Mesendoderm (in vitro differentiated cells): ENCODE measurements at regions not wholly inside any gene's neighbourhood (a gene's known extent, or its start where the extent isn't known, plus 50 kb on each side); places are given as distances from the start of the nearest gene placed in this dataset.

Source experiments
- DNase-seq: peaks from one replicate; pipeline ENCODE4 v3.0.0; 2013
- H2AK5ac ChIP-seq: 2 replicates; pipeline ENCODE4 v1.6.1; 2013; ENCODE audit warnings: low read length, inconsistent platforms
- H2BK120ac ChIP-seq: 2 replicates; pipeline ENCODE4 v1.6.1; 2013; ENCODE audit warnings: low read depth, mild to moderate bottlenecking, low read length, moderate library complexity, mixed read lengths
- H2BK15ac ChIP-seq: replicated peaks from 2 replicates; pipeline ENCODE4 v1.6.1; 2013; ENCODE audit warnings: low read depth, mild to moderate bottlenecking, moderate library complexity
- H2BK5ac ChIP-seq: 2 replicates; pipeline ENCODE4 v1.6.1; 2013; ENCODE audit warnings: low read length, inconsistent platforms
- H3K18ac ChIP-seq: 2 replicates; pipeline ENCODE4 v1.6.1; 2013; ENCODE audit warnings: mild to moderate bottlenecking, low read length, mixed read lengths
- H3K23ac ChIP-seq: one replicate; pipeline ENCODE4 v1.6.1; 2013; ENCODE audit warnings: low read length
- H3K27ac ChIP-seq: 2 replicates; pipeline ENCODE4 v1.5.1; 2013; ENCODE audit warnings: low read depth, mild to moderate bottlenecking, inconsistent platforms, low read length, moderate library complexity
- H3K27me3 ChIP-seq: 2 replicates; pipeline ENCODE4 v1.6.1; 2013; ENCODE audit warnings: low read length, control low read depth, mild to moderate bottlenecking, inconsistent platforms; ENCODE audit not compliant: insufficient read depth, poor library complexity
- H3K36me3 ChIP-seq: 2 replicates; pipeline ENCODE4 v1.6.1; 2013; ENCODE audit warnings: low read length, inconsistent platforms; ENCODE audit not compliant: control insufficient read depth, insufficient read depth
- H3K4ac ChIP-seq: one replicate; pipeline ENCODE4 v1.6.1; 2013; ENCODE audit warnings: low read depth, mild to moderate bottlenecking, low read length, moderate library complexity
- H3K4me1 ChIP-seq: 2 replicates; pipeline ENCODE4 v1.6.1; 2013; ENCODE audit warnings: low read depth, low read length, inconsistent platforms; ENCODE audit not compliant: control insufficient read depth
- H3K4me2 ChIP-seq: 2 replicates; pipeline ENCODE4 v1.6.1; 2013; ENCODE audit warnings: low read length
- H3K4me3 ChIP-seq: 2 replicates; pipeline ENCODE4 v1.5.1; 2013; ENCODE audit warnings: mild to moderate bottlenecking, low read length
- H3K56ac ChIP-seq: one replicate; pipeline ENCODE4 v1.6.1; 2013; ENCODE audit warnings: low read length
- H3K79me1 ChIP-seq: 2 replicates; pipeline ENCODE4 v1.6.1; 2013; ENCODE audit warnings: low read length, inconsistent platforms
- H3K79me2 ChIP-seq: 2 replicates; pipeline ENCODE4 v1.6.1; 2013; ENCODE audit warnings: mild to moderate bottlenecking, low read length; ENCODE audit not compliant: control insufficient read depth, insufficient read depth
- H3K9ac ChIP-seq: 2 replicates; pipeline ENCODE4 v1.6.1; 2013; ENCODE audit warnings: low read length, inconsistent platforms
- H4K5ac ChIP-seq: one replicate; pipeline ENCODE4 v1.6.1; 2013; ENCODE audit warnings: low read length
- H4K8ac ChIP-seq: one replicate; pipeline ENCODE4 v1.6.1; 2013; ENCODE audit warnings: low read depth, mild to moderate bottlenecking, control low read depth, low read length, moderate library complexity
- WGBS: extraction: QIAGEN DNeasy Blood & Tissue Kit; methylation state at CpG from one replicate; pipeline ENCODE4 v1.1.7; 2013; ENCODE audit warnings: low lambda C conversion rate, missing lambda C conversion rate; ENCODE audit not compliant: insufficient coverage; ENCODE audit errors: extremely low coverage; 5-methylcytosine and 5-hydroxymethylcytosine counted together

DNA sequence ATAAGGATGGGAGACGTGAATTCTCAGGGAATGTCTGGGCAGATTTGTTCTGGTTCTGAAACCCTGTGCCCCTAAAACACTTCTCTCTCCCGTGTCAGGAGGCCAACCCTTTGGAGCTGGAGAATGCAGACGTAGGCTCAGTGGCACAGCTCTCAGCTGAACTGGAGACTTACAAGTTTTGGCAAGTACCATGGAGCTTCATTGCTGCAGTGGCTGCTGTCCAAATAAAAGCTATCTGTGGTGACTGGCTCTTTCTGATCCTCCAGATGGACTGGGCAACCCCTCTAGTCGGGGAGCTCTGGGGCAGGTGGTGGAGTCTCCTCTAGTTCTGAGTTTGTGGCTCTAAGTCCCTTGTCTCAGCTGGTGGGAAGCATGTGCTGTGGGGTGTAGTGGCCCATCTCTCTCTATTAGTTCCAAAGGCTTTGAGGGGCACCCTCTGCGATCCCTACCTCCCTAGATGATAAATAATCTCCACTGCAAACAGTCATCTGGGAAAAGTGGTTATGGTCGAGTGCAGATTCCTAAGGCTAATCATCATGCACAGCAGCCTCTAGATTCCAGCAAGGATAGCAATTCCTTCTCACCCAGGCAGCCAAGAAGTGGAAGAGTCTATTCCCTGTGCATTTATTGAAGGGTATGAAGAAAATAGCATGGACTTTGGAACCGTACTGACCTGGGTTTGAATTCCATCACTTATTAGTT is 204.2 kb upstream of the KLF4 start:
- Histone ChIP-seq H3K27me3 (no peaks in the 10 kb centered on the region), H3K18ac (no peak overlapping the region), H3K4me3 (no peak overlapping the region), H2BK15ac (no peak overlapping the region), H3K56ac (no peak overlapping the region), H3K36me3 (no peaks in the 10 kb centered on the region), H3K23ac (no peak overlapping the region), H3K9ac (no peak overlapping the region), H2AK5ac (no peak overlapping the region), H3K4me1 (no peaks in the 10 kb centered on the region), H3K79me1 (no peaks in the 10 kb centered on the region), H3K27ac (no peak overlapping the region), H3K79me2 (no peaks in the 10 kb centered on the region), H2BK5ac (no peak overlapping the region), H4K5ac (no peak overlapping the region), H3K4me2 (no peak overlapping the region), H3K4ac (no peak overlapping the region), H2BK120ac (no peak overlapping the region), H4K8ac (no peak overlapping the region)
- WGBS = no CpG with 5 or more reads among the region's 7 CpGs
- no peak for DNase-seq

- H2BK5ac ChIP-seq = no peak overlapping the region
- no peak overlapping the region for H2AK5ac ChIP-seq
- no peak overlapping the region for H3K4me2 ChIP-seq
- H2BK15ac ChIP-seq = no peak overlapping the region
- no peak overlapping the region for H3K18ac ChIP-seq
- H3K56ac ChIP-seq = no peak overlapping the region
- H3K9ac ChIP-seq = no peak overlapping the region
- H4K5ac ChIP-seq = no peak overlapping the region
- no CpG with 5 or more reads among the region's 2 CpGs for WGBS
- no peaks in the 10 kb centered on the region for H3K4me1 ChIP-seq
- no peak overlapping the region for H2BK120ac ChIP-seq
- H3K79me2 ChIP-seq = no peaks in the 10 kb centered on the region
- no peaks in the 10 kb centered on the region for H3K36me3 ChIP-seq
- no peak overlapping the region for H3K27ac ChIP-seq
- no peaks in the 10 kb centered on the region for H3K27me3 ChIP-seq
- no peaks in the 10 kb centered on the region for H3K79me1 ChIP-seq
- DNase-seq = no peak
- H3K23ac ChIP-seq = no peak overlapping the region
- H4K8ac ChIP-seq = no peak overlapping the region
- H3K4me3 ChIP-seq = no peak overlapping the region
- no peak overlapping the region for H3K4ac ChIP-seq
Measured at GRCh38 chr9:107691664-107692063, 202.1 kb upstream of the KLF4 start.

DNA sequence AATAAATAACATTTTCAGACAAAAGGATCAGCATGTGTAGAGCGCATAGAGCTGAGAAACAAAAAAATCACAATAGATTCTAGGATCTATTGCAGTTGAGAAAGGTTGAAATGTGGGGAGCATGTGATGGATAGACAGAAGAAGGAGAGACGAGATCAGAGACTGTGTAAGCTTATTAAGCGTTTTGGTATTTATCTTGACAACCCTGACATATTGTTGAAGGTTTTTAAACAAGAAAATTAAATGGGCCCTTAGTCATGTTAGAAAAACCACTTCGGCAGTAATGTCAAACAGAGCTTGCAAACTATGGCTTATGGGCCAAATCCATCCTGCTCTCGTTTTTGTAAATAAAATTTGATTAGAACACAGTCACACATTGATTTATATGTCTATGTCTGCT is 200.5 kb upstream of the KLF4 start:
- H2AK5ac ChIP-seq = no peak overlapping the region
- no peaks in the 10 kb centered on the region for H3K79me1 ChIP-seq
- H3K36me3 ChIP-seq = no peaks in the 10 kb centered on the region
- no peak overlapping the region for H4K5ac ChIP-seq
- H3K4me2 ChIP-seq = no peak overlapping the region
- no CpG with 5 or more reads among the region's 5 CpGs for WGBS
- H3K23ac ChIP-seq = no peak overlapping the region
- no peak overlapping the region for H3K4ac ChIP-seq
- H2BK15ac ChIP-seq = no peak overlapping the region
- no peak overlapping the region for H3K4me3 ChIP-seq
- H3K56ac ChIP-seq = no peak overlapping the region
- H2BK5ac ChIP-seq = no peak overlapping the region
- no peak overlapping the region for H3K18ac ChIP-seq
- no peaks in the 10 kb centered on the region for H3K4me1 ChIP-seq
- H2BK120ac ChIP-seq = no peak overlapping the region
- H4K8ac ChIP-seq = no peak overlapping the region
- no peak for DNase-seq
- no peak overlapping the region for H3K9ac ChIP-seq
- no peak overlapping the region for H3K27ac ChIP-seq
- no peaks in the 10 kb centered on the region for H3K79me2 ChIP-seq
- H3K27me3 ChIP-seq = no peaks in the 10 kb centered on the region

GRCh38 chr9:107688728-107689127 is 199.2 kb upstream of the KLF4 start:
- H2BK15ac ChIP-seq = no peak overlapping the region
- H3K4ac ChIP-seq = no peak overlapping the region
- no peaks in the 10 kb centered on the region for H3K79me1 ChIP-seq
- H4K8ac ChIP-seq = no peak overlapping the region
- no peak overlapping the region for H3K4me3 ChIP-seq
- H3K79me2 ChIP-seq = no peaks in the 10 kb centered on the region
- no peak for DNase-seq
- H3K23ac ChIP-seq = no peak overlapping the region
- H2AK5ac ChIP-seq = no peak overlapping the region
- H3K4me1 ChIP-seq = no peaks in the 10 kb centered on the region
- no peak overlapping the region for H3K56ac ChIP-seq
- no peaks in the 10 kb centered on the region for H3K36me3 ChIP-seq
- no peak overlapping the region for H2BK5ac ChIP-seq
- H3K18ac ChIP-seq = no peak overlapping the region
- H3K4me2 ChIP-seq = no peak overlapping the region
- H3K27me3 ChIP-seq = no peaks in the 10 kb centered on the region
- no peak overlapping the region for H3K27ac ChIP-seq
- H4K5ac ChIP-seq = no peak overlapping the region
- no peak overlapping the region for H2BK120ac ChIP-seq
- H3K9ac ChIP-seq = no peak overlapping the region

- H3K36me3 ChIP-seq = no peaks in the 10 kb centered on the region
- H3K9ac ChIP-seq = no peak overlapping the region
- H3K27me3 ChIP-seq = no peaks in the 10 kb centered on the region
- no peaks in the 10 kb centered on the region for H3K79me1 ChIP-seq
- H3K4me1 ChIP-seq = no peaks in the 10 kb centered on the region
- H4K8ac ChIP-seq = no peak overlapping the region
- H3K27ac ChIP-seq = no peak overlapping the region
- no peaks in the 10 kb centered on the region for H3K79me2 ChIP-seq
- H2AK5ac ChIP-seq = no peak overlapping the region
- no CpG with 5 or more reads among the region's 4 CpGs for WGBS
- H2BK5ac ChIP-seq = no peak overlapping the region
- no peak overlapping the region for H3K18ac ChIP-seq
- no peak overlapping the region for H3K4ac ChIP-seq
- H2BK15ac ChIP-seq = no peak overlapping the region
- H3K4me2 ChIP-seq = no peak overlapping the region
- H3K56ac ChIP-seq = no peak overlapping the region
- H3K4me3 ChIP-seq = no peak overlapping the region
- H2BK120ac ChIP-seq = no peak overlapping the region
- no peak overlapping the region for H3K23ac ChIP-seq
- no peak overlapping the region for H4K5ac ChIP-seq
- DNase-seq = no peak
Measured at GRCh38 chr9:107685901-107686300, 196.3 kb upstream of the KLF4 start.

DNA sequence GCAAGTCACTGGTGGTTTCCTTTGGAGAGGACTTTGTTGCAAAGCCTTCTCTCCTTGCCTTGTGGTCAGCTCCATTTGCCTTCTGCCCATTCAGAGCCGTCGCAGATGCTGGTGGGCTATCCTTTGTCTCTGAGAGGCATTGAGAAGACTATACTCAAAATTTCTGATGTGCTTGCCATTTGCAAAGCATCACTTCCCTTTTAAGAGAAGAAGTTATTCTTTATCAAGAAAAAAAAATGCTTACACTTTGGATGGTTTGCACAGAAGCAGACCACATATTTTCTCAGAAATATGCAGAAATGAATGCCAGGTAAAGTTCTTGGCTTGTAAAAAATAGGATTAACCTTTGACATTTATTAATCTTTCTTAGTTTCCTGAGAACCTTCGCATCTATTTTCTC is 195.8 kb upstream of the KLF4 start:
- no peaks in the 10 kb centered on the region for H3K27me3 ChIP-seq
- H3K4me2 ChIP-seq = no peak overlapping the region
- H3K4ac ChIP-seq = no peak overlapping the region
- no peaks in the 10 kb centered on the region for H3K79me1 ChIP-seq
- H3K9ac ChIP-seq = no peak overlapping the region
- no peak overlapping the region for H3K56ac ChIP-seq
- H4K8ac ChIP-seq = no peak overlapping the region
- no peak overlapping the region for H3K27ac ChIP-seq
- H3K18ac ChIP-seq = no peak overlapping the region
- DNase-seq = no peak
- no peak overlapping the region for H2BK15ac ChIP-seq
- H2AK5ac ChIP-seq = no peak overlapping the region
- H3K4me3 ChIP-seq = no peak overlapping the region
- no peak overlapping the region for H2BK5ac ChIP-seq
- H3K36me3 ChIP-seq = no peaks in the 10 kb centered on the region
- WGBS = no CpG with 5 or more reads among the region's 3 CpGs
- H4K5ac ChIP-seq = no peak overlapping the region
- no peak overlapping the region for H3K23ac ChIP-seq
- no peaks in the 10 kb centered on the region for H3K4me1 ChIP-seq
- H2BK120ac ChIP-seq = no peak overlapping the region
- no peaks in the 10 kb centered on the region for H3K79me2 ChIP-seq
